H9 (cell line): ENCODE measurements at regions not wholly inside any gene's neighbourhood (a gene's known extent, or its start where the extent isn't known, plus 50 kb on each side); places are given as distances from the start of the nearest gene placed in this dataset.

Source experiments
- DNase-seq: peaks from one replicate; pipeline ENCODE4 v3.0.0-alpha.2; 2017
- H2AFZ ChIP-seq: one replicate; pipeline ENCODE4 v1.6.1; 2013; ENCODE audit warnings: mild to moderate bottlenecking, low read length, control low read depth, moderate library complexity
- H2AK5ac ChIP-seq: 2 replicates; pipeline ENCODE4 v1.6.1; 2013; ENCODE audit warnings: low read length, control low read depth, mixed read lengths; ENCODE audit not compliant: insufficient read length
- H2BK120ac ChIP-seq: one replicate; pipeline ENCODE4 v1.6.1; 2013; ENCODE audit warnings: low read depth, mild to moderate bottlenecking, low read length, control low read depth, inconsistent platforms; ENCODE audit not compliant: poor library complexity, severe bottlenecking
- H2BK12ac ChIP-seq: 2 replicates; pipeline ENCODE4 v1.6.1; 2013; ENCODE audit warnings: low read length, control low read depth, mixed read lengths, low read depth; ENCODE audit not compliant: insufficient read length
- H2BK15ac ChIP-seq: 2 replicates; pipeline ENCODE4 v1.6.1; 2013; ENCODE audit warnings: low read depth, low read length, control low read depth
- H2BK20ac ChIP-seq: one replicate; pipeline ENCODE4 v1.6.1; 2013; ENCODE audit warnings: low read depth, mild to moderate bottlenecking, low read length, control low read depth, inconsistent platforms; ENCODE audit not compliant: poor library complexity, severe bottlenecking
- H2BK5ac ChIP-seq: 2 replicates; pipeline ENCODE4 v1.6.1; 2013; ENCODE audit warnings: low read length, control low read depth, mixed read lengths; ENCODE audit not compliant: insufficient read length
- H3K14ac ChIP-seq: 2 replicates; pipeline ENCODE4 v1.6.1; 2013; ENCODE audit warnings: low read length, control low read depth; ENCODE audit not compliant: insufficient read depth
- H3K18ac ChIP-seq: 2 replicates; pipeline ENCODE4 v1.6.1; 2013; ENCODE audit warnings: low read depth, mild to moderate bottlenecking, mixed read lengths, low read length, control low read depth; ENCODE audit not compliant: insufficient read length
- H3K23ac ChIP-seq: 2 replicates; pipeline ENCODE4 v1.6.1; 2013; ENCODE audit warnings: low read length, control low read depth, mixed read lengths, low read depth; ENCODE audit not compliant: insufficient read length
- H3K23me2 ChIP-seq: 2 replicates; pipeline ENCODE4 v1.6.1; 2013; ENCODE audit warnings: low read depth, mild to moderate bottlenecking, mixed read lengths, low read length, control low read depth; ENCODE audit not compliant: insufficient read length, poor library complexity, severe bottlenecking
- H3K27ac ChIP-seq: 2 replicates; pipeline ENCODE4 v1.5.1; 2013; ENCODE audit warnings: low read length, control low read depth, mixed read lengths, low read depth; ENCODE audit not compliant: insufficient read length
- H3K27me3 ChIP-seq: 2 replicates; pipeline ENCODE4 v1.6.1; 2013; ENCODE audit warnings: low read length, control low read depth, inconsistent platforms; ENCODE audit not compliant: insufficient read depth
- H3K4ac ChIP-seq: 2 replicates; pipeline ENCODE4 v1.6.1; 2013; ENCODE audit warnings: low read depth, mild to moderate bottlenecking, control low read depth, inconsistent platforms, low read length, moderate library complexity
- H3K4me1 ChIP-seq: 2 replicates; pipeline ENCODE4 v1.6.1; 2013; ENCODE audit warnings: low read length, control low read depth, inconsistent platforms; ENCODE audit not compliant: insufficient read depth
- H3K4me2 ChIP-seq: 2 replicates; pipeline ENCODE4 v1.6.1; 2013; ENCODE audit warnings: low read length, control low read depth, mixed read lengths; ENCODE audit not compliant: insufficient read length, insufficient read depth
- H3K56ac ChIP-seq: 2 replicates; pipeline ENCODE4 v1.6.1; 2013; ENCODE audit warnings: low read depth, mild to moderate bottlenecking, mixed read lengths, low read length, control low read depth; ENCODE audit not compliant: insufficient read length
- H3K79me1 ChIP-seq: 2 replicates; pipeline ENCODE4 v1.6.1; 2013; ENCODE audit warnings: low read depth, mild to moderate bottlenecking, moderate library complexity, low read length, control low read depth, inconsistent platforms; ENCODE audit not compliant: insufficient read depth, poor library complexity, severe bottlenecking
- H3K79me2 ChIP-seq: 2 replicates; pipeline ENCODE4 v1.6.1; 2013; ENCODE audit warnings: low read length, control low read depth, inconsistent platforms; ENCODE audit not compliant: insufficient read depth
- H3K9ac ChIP-seq: 2 replicates; pipeline ENCODE4 v1.6.1; 2013; ENCODE audit warnings: low read length, control low read depth, mixed read lengths; ENCODE audit not compliant: insufficient read length; ENCODE audit errors: extremely low read depth
- H3K9me3 ChIP-seq: one replicate; pipeline ENCODE4 v1.6.1; 2013; ENCODE audit warnings: low read depth, low read length, inconsistent platforms; ENCODE audit not compliant: control insufficient read depth
- H3T11ph ChIP-seq: one replicate; pipeline ENCODE4 v1.6.1; 2013; ENCODE audit warnings: mild to moderate bottlenecking, low read length, control low read depth, inconsistent platforms
- H4K20me1 ChIP-seq: one replicate; pipeline ENCODE4 v1.6.1; 2013; ENCODE audit not compliant: control insufficient read depth, insufficient read length, insufficient read depth
- H4K5ac ChIP-seq: 2 replicates; pipeline ENCODE4 v1.6.1; 2013; ENCODE audit warnings: low read depth, mild to moderate bottlenecking, mixed read lengths, low read length, control low read depth; ENCODE audit not compliant: insufficient read length
- H4K8ac ChIP-seq: replicated peaks from 2 replicates; pipeline ENCODE4 v1.6.1; 2013; ENCODE audit warnings: low read length, control low read depth, mixed read lengths, low read depth; ENCODE audit not compliant: insufficient read length
- H4K91ac ChIP-seq: 2 replicates; pipeline ENCODE4 v1.6.1; 2013; ENCODE audit warnings: low read depth, mild to moderate bottlenecking, moderate library complexity, mixed read lengths, low read length, control low read depth; ENCODE audit not compliant: insufficient read length
- H3K27ac Mint-ChIP-seq, 3 experiments: 2 replicates in 2 of 3; 3 replicates in 1 of 3; pipeline ENCODE4 v1.8.0; 2020 to 2021; ENCODE audit warnings: mixed read lengths in 3 of 3, mild to moderate bottlenecking in 1 of 3, moderate library complexity in 1 of 3
- H3K27me3 Mint-ChIP-seq: 2 replicates; pipeline ENCODE4 v1.8.0; 2021; ENCODE audit warnings: low read depth, mild to moderate bottlenecking, moderate library complexity, mixed read lengths
- H3K36me3 Mint-ChIP-seq, 3 experiments: 2 replicates in 2 of 3; 3 replicates in 1 of 3; pipeline ENCODE4 v1.8.0; 2020 to 2021; ENCODE audit warnings: low read depth in 3 of 3, mixed read lengths in 3 of 3; ENCODE audit not compliant: insufficient read depth in 1 of 3
- H3K4me1 Mint-ChIP-seq, 2 experiments: 2 replicates each; pipeline ENCODE4 v1.8.0; 2020; ENCODE audit warnings: mixed read lengths in 2 of 2
- H3K4me3 Mint-ChIP-seq, 2 experiments: 2 replicates in 1 of 2; 3 replicates in 1 of 2; pipeline ENCODE4 v1.8.0; 2020 to 2021; ENCODE audit warnings: mild to moderate bottlenecking in 2 of 2, mixed read lengths in 2 of 2, moderate library complexity in 1 of 2
- H3K9me3 Mint-ChIP-seq, 2 experiments: 2 replicates in 1 of 2; 3 replicates in 1 of 2; pipeline ENCODE4 v1.8.0; 2020; ENCODE audit warnings: mild to moderate bottlenecking in 2 of 2, mixed read lengths in 2 of 2, moderate library complexity in 1 of 2
- WGBS: extraction: QIAGEN DNeasy Blood & Tissue Kit; methylation state at CpG from one replicate; pipeline ENCODE4 v1.1.7; 2013; ENCODE audit warnings: missing lambda C conversion rate, low lambda C conversion rate, mixed read lengths; ENCODE audit not compliant: insufficient read length; ENCODE audit errors: extremely low coverage; 5-methylcytosine and 5-hydroxymethylcytosine counted together
- TF ChIP-seq, protein P1 (sequence below): fragments of 200-600 bp; sonication (generic); conservative IDR thresholded peaks from 3 replicates; pipeline ENCODE4 v1.8.0; 2021; ENCODE audit warnings: antibody characterized with exemption, mild to moderate bottlenecking

- H3K27ac Mint-ChIP-seq = no peak overlapping the region
- no peak overlapping the region for H3K9ac ChIP-seq
- TF ChIP-seq, protein P1, sequence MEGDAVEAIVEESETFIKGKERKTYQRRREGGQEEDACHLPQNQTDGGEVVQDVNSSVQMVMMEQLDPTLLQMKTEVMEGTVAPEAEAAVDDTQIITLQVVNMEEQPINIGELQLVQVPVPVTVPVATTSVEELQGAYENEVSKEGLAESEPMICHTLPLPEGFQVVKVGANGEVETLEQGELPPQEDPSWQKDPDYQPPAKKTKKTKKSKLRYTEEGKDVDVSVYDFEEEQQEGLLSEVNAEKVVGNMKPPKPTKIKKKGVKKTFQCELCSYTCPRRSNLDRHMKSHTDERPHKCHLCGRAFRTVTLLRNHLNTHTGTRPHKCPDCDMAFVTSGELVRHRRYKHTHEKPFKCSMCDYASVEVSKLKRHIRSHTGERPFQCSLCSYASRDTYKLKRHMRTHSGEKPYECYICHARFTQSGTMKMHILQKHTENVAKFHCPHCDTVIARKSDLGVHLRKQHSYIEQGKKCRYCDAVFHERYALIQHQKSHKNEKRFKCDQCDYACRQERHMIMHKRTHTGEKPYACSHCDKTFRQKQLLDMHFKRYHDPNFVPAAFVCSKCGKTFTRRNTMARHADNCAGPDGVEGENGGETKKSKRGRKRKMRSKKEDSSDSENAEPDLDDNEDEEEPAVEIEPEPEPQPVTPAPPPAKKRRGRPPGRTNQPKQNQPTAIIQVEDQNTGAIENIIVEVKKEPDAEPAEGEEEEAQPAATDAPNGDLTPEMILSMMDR = no peak
- H2BK120ac ChIP-seq = no peak overlapping the region
- H2AK5ac ChIP-seq = no peak overlapping the region
- no peaks in the 10 kb centered on the region for H3K9me3 ChIP-seq
- H3K79me2 ChIP-seq = no peaks in the 10 kb centered on the region
- no peak overlapping the region for H3K4ac ChIP-seq
- H3K4me2 ChIP-seq = no peak overlapping the region
- H3K4me1 Mint-ChIP-seq = peaks cover 0 to 6% of the 10 kb centered on the region in 2 experiments; a peak in 2 of 4 replicates
- H4K8ac ChIP-seq = no peak overlapping the region
- H3K14ac ChIP-seq = no peak overlapping the region
- no peak overlapping the region for H2BK20ac ChIP-seq
- H2AFZ ChIP-seq = no peak overlapping the region
- no peak overlapping the region for H3K27ac ChIP-seq
- no peak overlapping the region for H2BK12ac ChIP-seq
- H3K23ac ChIP-seq = no peak overlapping the region
- H3K79me1 ChIP-seq = no peaks in the 10 kb centered on the region
- no peak overlapping the region for H3K4me3 Mint-ChIP-seq
- H3T11ph ChIP-seq = no peak overlapping the region
- H3K27me3 ChIP-seq = no peaks in the 10 kb centered on the region; the same call in 1 of the 2 replicates
- no peak overlapping the region for H3K56ac ChIP-seq
- H2BK5ac ChIP-seq = no peak overlapping the region
- no CpG with 5 or more reads among the region's 3 CpGs for WGBS
- no peak overlapping the region for H2BK15ac ChIP-seq
- DNase-seq = no peak
- no peaks in the 10 kb centered on the region; a peak in 1 of 5 replicates for H3K9me3 Mint-ChIP-seq
- H3K27me3 Mint-ChIP-seq = peaks cover 92% of the 10 kb centered on the region
- H4K5ac ChIP-seq = no peak overlapping the region
- H3K18ac ChIP-seq = no peak overlapping the region
- no peaks in the 10 kb centered on the region for H3K36me3 Mint-ChIP-seq
- no peaks in the 10 kb centered on the region for H4K20me1 ChIP-seq
- no peaks in the 10 kb centered on the region for H3K23me2 ChIP-seq
- H4K91ac ChIP-seq = no peak overlapping the region
- H3K4me1 ChIP-seq = no peaks in the 10 kb centered on the region
These were observed 288.3 kb upstream of the NR2F2 start for GRCh38 chr15:96041982-96042733.
